ENCODE measurements at regions not wholly inside any gene's neighbourhood (a gene's known extent, or its start where the extent isn't known, plus 50 kb on each side); places are given as distances from the start of the nearest gene placed in this dataset.

GRCh38 chr2:216808805-216809425 lies 50.9 kb downstream of the TNP1 start:
- DNase-seq, result no peak

GRCh38 chr2:216807857-216808272 lies 52.0 kb downstream of the TNP1 start:
- DNase-seq, result no peak

- no peak for DNase-seq
Measured at GRCh38 chr2:216804357-216805350, 55.2 kb downstream of the TNP1 start.

DNA sequence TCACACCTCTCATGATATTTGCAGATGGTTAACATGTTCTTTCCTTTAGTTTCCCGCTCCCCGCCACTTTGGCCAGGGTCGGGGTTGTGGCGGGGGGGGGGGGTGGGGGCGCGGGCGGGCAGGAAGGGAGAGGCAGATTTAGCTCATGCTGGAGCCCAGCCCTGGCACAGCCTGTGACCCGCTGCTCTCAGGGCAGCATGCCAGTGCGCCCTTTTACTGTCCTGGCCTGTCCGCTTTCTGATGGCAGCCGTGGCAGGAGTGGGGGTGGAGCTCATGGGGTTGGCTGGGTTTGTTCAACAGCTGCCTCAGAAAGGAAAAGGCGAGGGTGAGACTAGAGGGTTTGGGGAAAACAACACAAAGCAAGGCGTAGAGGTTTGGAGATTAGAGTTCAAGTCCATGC lies 56.1 kb downstream of the TNP1 start:
- DNase-seq, result peak; percentile 20

DNA sequence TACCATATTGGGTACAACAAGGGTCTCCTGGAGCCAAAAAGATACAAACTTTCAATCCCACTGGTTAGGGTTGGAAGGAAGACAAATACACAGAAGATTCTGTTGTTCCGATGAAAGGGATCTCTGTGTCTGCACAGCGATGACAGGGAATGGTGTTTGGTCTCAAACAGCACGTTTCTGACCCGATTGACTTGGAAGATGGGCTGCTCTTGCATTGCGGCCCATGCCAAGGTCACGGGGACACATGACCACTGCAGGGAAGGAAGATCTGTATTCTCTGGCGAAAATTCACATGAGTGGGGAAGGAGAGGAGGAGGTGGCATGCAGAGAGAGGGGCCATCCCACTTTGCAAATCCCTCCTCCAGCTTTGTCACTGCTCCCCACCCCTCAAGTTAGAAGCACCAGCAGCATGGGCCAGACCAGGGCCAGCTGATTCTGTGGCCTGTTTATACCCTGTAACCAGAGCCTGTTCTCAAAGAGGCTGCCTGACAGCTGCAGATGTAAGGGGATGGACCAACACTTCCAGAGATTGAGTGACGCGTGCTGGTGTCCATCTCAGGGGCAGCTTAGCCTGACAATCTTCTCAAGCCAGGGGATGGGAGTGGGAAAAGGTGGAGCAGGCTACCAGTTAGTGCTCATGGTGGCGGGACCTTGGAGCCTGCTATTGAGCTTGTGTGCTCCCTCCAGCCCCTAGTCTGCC lies 57.2 kb downstream of the TNP1 start:
- no peak for DNase-seq

- DNase-seq, result no peak
Measured at GRCh38 chr2:216800836-216801235, 59.0 kb downstream of the TNP1 start.

DNA sequence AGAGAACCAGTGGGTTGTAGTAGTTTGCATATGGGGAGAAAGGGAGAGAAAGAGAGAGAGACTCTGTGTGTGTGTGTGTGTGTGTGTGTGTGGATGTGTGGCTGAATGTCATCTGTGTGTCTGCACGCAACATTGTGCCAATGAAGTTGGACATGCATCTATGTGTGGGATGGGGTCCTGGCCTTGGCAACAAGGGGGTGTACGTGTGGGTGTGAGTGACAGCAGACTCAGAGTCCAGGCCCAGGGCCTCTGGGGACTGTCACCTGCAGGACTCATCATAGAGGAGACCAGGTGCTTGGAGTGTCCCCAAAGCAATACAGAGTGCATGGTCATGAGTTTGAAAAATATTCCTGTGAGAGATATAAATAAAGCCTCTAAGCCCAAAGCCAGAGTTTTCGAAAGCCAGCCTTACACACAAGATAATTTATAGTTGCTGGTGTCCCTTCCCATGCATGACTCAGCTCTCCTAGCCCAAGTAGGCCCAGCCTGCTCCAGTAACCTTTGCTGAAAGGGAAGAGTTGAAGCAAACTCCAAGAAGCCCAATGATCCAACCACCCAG lies 59.9 kb downstream of the TNP1 start:
- no peak for DNase-seq

DNA sequence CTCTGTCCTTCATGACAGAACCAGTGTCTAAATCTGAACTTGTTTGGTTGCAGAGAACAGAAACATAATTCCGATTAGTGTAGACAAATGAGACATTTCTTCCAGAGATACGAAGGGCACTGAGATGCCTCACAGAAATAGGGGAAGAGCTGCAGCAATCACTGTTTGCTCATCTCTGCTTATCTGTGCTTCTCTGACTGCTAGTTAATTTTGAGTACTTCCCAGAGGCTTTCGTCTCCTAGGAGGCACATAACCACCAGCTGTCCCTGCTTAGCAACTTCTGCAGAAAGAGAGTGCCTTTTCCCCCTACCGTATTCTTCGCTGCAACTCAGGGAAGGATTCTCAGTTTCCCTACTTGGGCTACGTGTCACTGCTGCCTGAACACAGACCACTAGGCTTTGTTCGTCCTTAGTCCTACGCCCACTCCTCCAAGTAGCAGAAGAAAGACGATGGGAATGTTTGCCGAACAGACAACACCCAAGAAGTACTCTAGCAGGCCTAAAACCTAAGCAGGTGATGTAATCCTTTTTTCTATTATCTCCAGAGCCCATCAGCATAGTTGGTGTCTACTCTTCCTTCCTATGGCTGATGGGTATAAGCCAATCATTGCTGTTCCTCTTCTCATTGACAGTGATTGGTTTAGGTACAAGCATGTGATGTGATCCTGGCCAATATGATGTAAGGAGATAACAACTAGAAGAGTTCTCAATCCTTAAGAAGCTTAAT lies 63.6 kb downstream of the TNP1 start:
- no peak for DNase-seq

DNA sequence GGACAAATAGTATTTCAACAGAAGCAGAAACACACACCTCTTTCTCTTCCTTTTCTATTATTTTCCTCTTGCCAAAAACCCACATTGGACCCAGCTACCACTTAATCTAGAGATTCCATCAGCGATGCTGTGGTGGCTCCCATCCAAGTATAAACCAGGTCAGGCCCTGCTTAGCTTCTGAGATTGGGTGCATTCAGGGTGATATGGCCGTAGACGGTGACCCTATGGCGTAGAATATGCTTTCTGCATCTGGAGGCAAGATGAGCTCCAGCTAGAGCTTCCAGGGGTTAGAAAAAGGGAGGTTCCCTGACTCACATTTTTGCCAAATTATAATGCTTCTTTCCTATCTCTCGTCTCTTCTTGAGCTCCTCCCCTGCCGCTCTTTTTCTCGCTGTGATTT lies 66.5 kb downstream of the TNP1 start:
- DNase-seq, result no peak

DNA sequence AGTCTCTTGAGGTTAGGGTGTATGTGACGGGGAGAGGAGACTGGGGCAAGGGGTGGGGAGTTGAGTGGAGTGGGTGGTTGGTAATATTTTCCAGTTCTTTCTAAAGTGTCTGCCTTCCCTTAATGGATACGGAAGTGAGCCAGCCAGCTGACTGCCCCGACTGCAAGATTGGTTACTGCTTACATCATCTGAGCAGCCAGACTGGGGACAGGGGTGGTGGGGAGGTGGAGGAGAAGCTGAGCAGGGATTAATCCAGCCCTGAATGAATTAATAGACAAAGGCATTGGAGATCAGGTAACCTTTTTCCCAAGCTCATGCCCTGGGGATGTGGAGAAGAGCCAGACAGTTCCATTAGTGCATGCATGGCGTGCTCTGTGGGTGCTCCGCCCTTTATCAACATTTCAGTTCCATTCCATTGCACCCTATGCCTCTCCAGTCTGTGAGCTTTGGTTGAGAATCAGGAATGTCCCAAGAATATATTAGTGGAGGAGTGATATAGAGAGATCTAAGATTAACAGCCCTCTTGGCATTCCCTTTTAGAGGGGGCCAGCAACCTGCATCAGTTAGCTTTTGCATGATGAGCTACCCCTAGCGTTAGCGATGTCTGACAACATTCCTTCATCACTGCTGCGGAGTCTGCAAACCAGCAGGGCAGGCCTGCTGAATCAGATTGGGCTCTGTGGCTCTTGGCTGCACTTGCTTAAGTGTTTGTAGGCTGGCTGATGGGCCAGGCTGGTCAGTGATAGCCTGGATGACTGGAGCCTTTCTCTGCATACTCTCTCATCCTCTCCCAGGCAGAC lies 67.4 kb downstream of the TNP1 start:
- no peak for DNase-seq

DNA sequence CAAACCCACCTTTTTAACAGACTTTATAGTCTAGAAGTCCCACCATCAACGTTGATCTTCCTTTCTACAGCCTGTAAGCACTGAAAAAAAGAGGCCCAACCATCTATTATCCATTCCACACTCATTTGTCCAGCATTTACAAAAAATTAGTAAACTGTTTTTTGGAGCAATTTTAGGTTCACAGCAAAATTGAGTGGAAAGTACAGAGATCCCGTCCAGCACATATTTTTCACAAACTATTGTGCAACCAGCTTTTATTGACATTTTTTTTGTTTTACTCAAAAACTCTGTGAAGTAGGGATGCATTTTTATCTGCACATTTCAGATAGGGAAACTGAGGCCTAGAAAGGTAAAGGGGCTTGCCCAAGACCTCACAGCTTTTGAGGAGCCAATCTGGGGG lies 68.6 kb downstream of the TNP1 start:
- no peak for DNase-seq

DNA sequence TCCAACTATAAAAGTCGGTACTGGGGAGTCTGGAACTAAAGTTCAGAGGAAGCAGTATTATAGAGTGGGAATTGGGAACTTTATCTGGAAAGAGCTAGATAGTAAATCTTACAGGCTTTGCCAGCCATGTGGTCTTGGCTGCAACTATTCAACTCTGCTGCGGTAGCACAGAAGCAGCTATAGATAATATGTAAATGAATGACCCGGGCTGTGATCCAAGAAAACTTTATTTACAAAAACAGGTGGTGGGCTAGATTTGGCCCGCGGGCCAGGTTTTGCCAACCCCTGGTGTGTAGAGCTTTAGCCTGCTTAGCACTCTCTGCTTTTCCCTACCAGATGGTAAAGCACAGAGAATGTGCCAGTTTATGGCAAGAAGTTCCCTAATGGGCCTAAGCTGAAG lies 70.8 kb downstream of the TNP1 start:
- DNase-seq, result peak; percentile 24

DNA sequence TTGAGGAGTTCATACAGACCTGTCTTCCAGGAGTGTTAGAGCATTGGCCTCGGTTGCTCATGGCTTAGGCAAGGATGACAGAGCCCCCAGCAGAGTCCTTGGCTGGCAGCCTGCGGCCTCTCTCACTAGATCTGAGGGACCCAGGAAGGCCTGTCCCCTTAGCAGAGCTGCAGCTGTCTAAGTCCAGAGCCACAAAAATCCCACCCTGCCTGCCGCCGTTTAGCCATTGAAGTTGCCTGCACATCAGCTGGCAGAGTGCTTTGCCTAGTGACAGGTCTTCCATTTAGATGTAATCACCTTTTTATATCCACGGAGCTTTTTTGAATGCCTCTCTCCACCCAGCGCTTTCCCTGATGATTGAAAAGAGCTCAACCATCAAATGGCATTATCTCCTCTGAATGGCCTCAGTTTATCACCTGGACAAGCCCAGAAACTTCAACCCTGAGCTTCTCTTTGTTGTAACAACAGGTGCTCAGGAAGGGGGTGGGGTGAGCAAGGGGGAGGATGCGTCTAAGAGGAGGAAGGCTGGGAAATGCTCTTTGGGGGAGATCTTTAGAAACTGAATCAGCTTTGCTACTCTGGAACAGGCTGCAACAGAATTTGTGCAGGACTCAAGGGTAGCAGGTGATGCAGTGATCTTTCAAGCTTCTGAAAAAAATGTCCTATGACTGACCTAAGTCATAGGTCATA lies 71.9 kb downstream of the TNP1 start:
- no peak for DNase-seq

DNA sequence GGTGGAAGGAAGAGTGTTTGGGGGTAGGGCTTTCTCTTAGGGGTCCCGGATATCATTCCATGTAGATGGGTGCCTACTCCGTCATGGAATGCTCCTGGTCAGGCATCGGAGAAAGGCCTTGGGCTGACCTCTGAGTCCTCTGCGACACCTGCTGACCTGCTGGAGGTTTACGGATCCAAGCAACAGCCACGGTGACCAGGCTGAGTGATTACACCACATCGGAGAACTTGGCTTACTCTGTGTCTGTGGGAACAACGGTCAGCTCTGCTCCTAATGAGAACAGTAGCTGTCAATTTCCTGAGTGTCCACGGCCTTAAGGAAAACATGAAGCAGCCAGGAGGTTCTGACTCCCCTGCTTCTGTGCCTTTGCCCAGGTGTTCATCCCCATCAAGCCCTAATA lies 73.2 kb downstream of the TNP1 start:
- DNase-seq, result no peak

- no peak for DNase-seq
Measured at GRCh38 chr2:216784456-216784855, 75.4 kb downstream of the TNP1 start.

DNA sequence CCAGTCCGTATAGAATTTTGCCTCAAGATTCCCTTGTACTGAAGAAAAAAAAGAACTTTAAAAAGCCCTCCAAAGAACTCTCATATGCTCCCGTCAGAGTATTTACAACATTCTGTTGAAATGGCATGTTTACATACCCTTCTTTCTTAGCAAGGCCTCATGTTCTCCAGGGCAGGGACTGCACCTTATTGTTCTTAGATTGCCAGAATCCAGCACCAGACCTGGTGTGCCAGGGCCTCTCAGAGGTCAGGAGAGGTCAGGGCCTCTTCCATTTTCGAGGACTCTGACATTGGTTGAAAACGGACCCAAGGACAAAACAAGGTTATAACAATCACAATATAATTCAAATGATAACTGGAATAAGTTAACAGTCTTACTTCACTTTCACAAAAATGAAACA lies 78.2 kb downstream of the TNP1 start:
- no peak for DNase-seq

GRCh38 chr2:216780843-216781242 lies 79.0 kb downstream of the TNP1 start:
- DNase-seq, result no peak

DNA sequence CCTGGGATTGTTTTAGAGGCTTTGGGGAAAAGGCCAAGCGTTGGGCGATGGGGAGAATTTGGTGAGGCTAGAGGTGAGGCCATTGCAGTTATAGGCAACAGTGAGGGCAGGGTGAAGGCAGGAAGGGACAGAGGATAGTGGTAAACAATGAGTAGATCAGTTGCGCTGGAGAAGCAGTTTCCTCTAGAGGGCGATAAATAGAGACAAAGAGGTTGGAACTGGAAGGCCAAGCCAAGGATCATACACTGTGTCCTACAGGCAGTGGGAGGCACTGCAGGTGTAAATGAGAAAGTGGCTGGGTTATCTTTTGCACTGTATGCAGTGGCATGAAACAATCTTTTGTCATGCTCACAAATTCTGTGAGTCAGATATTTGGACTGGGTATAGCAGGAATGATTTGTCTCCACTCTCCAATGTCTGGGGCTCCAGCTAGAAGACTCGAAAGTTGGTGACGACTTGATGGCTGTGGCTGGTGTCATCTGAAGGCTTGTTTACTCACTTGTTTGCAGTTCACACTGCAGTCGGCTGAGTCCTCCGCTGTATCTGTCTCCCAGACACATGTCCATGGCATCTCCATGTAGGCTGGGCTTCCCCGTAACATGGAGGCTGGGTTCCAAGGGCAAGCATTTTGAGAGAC lies 82.1 kb downstream of the TNP1 start:
- DNase-seq, result peak; percentile 52

DNA sequence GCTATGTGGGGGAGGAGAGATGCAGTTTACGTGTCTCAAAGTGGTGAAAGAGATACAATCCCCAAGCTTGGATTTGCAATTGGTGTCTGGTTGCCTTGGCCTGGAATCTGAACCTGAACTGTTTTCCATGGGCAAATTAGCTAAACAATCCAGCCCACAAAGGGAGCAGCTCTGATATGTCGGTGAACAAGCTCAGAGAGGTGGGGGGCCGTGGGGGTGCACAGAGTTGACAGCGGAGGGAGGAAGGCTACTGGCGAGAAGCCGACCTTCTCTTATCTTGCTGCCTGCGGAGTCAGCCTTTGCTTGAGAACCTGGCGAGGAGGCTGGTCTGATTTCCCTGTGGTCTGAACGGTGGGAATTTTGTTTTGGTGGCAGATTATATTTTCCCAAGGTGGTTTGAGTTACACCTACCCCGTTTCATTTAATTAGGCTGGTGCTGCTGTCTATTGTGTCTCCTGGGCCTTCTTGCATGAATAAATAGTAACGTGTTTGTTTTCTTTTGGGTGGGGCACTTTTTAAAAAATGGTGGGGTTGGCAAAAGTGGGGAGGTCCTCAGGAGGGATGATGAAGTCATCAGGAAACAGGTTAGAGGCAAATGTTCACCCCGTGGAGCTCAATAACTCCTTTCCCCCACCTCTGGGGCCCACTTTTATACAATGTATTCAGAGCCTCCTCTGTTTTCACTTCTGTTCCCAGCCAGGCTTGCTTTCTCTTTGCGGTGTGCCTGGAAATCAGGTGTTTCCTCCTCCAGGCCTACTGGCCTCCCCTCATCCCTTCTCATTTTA lies 80.9 kb upstream of the IGFBP5 start:
- no peak for DNase-seq

- no peak for DNase-seq
Measured at GRCh38 chr2:216775043-216775453, 79.7 kb upstream of the IGFBP5 start.
